RWPE2 (cell line): ENCODE measurements at regions not wholly inside any gene's neighbourhood (a gene's known extent, or its start where the extent isn't known, plus 50 kb on each side); places are given as distances from the start of the nearest gene placed in this dataset.
"Not testable (repeated sequence)": the region's sequence is repeated elsewhere in the genome, so short reads cannot be mapped to it uniquely, and the experiment has no call there.

ENCODE experiments used
- ATAC-seq: fragments of 200-7000 bp; cut with Tn5 transposase; 3 replicates; pipeline ENCODE4 v1.9.1; 2021; ENCODE audit warnings: low read depth
- DNase-seq: peaks from one replicate; pipeline ENCODE4 v3.0.0-alpha.2; 2020; ENCODE audit warnings: low spot score
- H3K27ac ChIP-seq: fragments of 450-650 bp; 2 replicates; pipeline ENCODE4 v1.5.1; 2017; ENCODE audit warnings: mild to moderate bottlenecking; ENCODE audit not compliant: poor library complexity, severe bottlenecking
- H3K27me3 ChIP-seq: fragments of 250-450 bp; sonication (Bioruptor Pico); 2 replicates; pipeline ENCODE4 v1.5.1; 2021; ENCODE audit warnings: mild to moderate bottlenecking, moderate library complexity; ENCODE audit not compliant: insufficient read depth, poor library complexity, severe bottlenecking
- H3K36me3 ChIP-seq: fragments of 250-450 bp; sonication (Bioruptor Pico); 2 replicates; pipeline ENCODE4 v1.5.1; 2020; ENCODE audit warnings: low read depth, mild to moderate bottlenecking, moderate library complexity
- H3K4me1 ChIP-seq: fragments of 250-450 bp; sonication (Bioruptor Pico); 2 replicates; pipeline ENCODE4 v1.5.1; 2021; ENCODE audit warnings: mild to moderate bottlenecking, moderate library complexity; ENCODE audit not compliant: insufficient read depth, poor library complexity, severe bottlenecking
- H3K4me3 ChIP-seq: fragments of 250-450 bp; sonication (Bioruptor Pico); 2 replicates; pipeline ENCODE4 v1.5.1; 2021; ENCODE audit warnings: mild to moderate bottlenecking, moderate library complexity; ENCODE audit not compliant: severe bottlenecking
- H3K9me3 ChIP-seq: fragments of 250-450 bp; sonication (Bioruptor Pico); 2 replicates; pipeline ENCODE4 v1.5.1; 2021; ENCODE audit warnings: mild to moderate bottlenecking, moderate library complexity; ENCODE audit not compliant: severe bottlenecking
- TF ChIP-seq, protein P1 (sequence below): fragments of 450-650 bp; IDR thresholded peaks from one replicate; pipeline ENCODE4 v1.5.1; 2017; ENCODE audit warnings: mild to moderate bottlenecking, moderate library complexity; ENCODE audit not compliant: poor library complexity, severe bottlenecking

GRCh38 chr7:110421490-110422241, 669.3 kb upstream of the LRRN3 start:
- H3K4me1 ChIP-seq, result no peaks in the 10 kb centered on the region
- H3K4me3 ChIP-seq, result no peak overlapping the region
- no peaks in the 10 kb centered on the region for H3K36me3 ChIP-seq
- no peak overlapping the region for H3K27ac ChIP-seq
- no peaks in the 10 kb centered on the region for H3K9me3 ChIP-seq
- ATAC-seq (no peak), DNase-seq (no peak)
- H3K27me3 ChIP-seq, result no peaks in the 10 kb centered on the region
- TF ChIP-seq, protein P1, sequence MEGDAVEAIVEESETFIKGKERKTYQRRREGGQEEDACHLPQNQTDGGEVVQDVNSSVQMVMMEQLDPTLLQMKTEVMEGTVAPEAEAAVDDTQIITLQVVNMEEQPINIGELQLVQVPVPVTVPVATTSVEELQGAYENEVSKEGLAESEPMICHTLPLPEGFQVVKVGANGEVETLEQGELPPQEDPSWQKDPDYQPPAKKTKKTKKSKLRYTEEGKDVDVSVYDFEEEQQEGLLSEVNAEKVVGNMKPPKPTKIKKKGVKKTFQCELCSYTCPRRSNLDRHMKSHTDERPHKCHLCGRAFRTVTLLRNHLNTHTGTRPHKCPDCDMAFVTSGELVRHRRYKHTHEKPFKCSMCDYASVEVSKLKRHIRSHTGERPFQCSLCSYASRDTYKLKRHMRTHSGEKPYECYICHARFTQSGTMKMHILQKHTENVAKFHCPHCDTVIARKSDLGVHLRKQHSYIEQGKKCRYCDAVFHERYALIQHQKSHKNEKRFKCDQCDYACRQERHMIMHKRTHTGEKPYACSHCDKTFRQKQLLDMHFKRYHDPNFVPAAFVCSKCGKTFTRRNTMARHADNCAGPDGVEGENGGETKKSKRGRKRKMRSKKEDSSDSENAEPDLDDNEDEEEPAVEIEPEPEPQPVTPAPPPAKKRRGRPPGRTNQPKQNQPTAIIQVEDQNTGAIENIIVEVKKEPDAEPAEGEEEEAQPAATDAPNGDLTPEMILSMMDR, result no peak

- Histone ChIP-seq H3K27ac (no peak overlapping the region), H3K4me1 (no peaks in the 10 kb centered on the region), H3K9me3 (no peaks in the 10 kb centered on the region), H3K27me3 (no peaks in the 10 kb centered on the region), H3K4me3 (no peak overlapping the region), H3K36me3 (no peaks in the 10 kb centered on the region)
- no peak for ATAC-seq
- no peak for DNase-seq
- TF ChIP-seq, protein P1, result no peak
Observed at GRCh38 chr7:110432061-110432553, 658.8 kb upstream of the LRRN3 start.

- H3K36me3 ChIP-seq, H3K9me3 ChIP-seq, H3K27ac ChIP-seq, H3K4me1 ChIP-seq, H3K4me3 ChIP-seq, H3K27me3 ChIP-seq, ATAC-seq, DNase-seq: not testable (repeated sequence)
Observed at GRCh38 chr7:110438926-110439325, 652.0 kb upstream of the LRRN3 start.

GRCh38 chr7:110442381-110442837, 648.5 kb upstream of the LRRN3 start:
- no peaks in the 10 kb centered on the region for H3K4me1 ChIP-seq
- no peak overlapping the region for H3K4me3 ChIP-seq
- no peak overlapping the region for H3K27ac ChIP-seq
- TF ChIP-seq, protein P1, result peak; percentile 69
- DNase-seq (no peak), ATAC-seq (peak; percentile 73; the same call in 1 of the 3 replicates)
- no peaks in the 10 kb centered on the region for H3K9me3 ChIP-seq
- no peaks in the 10 kb centered on the region for H3K27me3 ChIP-seq
- H3K36me3 ChIP-seq, result no peaks in the 10 kb centered on the region

DNA sequence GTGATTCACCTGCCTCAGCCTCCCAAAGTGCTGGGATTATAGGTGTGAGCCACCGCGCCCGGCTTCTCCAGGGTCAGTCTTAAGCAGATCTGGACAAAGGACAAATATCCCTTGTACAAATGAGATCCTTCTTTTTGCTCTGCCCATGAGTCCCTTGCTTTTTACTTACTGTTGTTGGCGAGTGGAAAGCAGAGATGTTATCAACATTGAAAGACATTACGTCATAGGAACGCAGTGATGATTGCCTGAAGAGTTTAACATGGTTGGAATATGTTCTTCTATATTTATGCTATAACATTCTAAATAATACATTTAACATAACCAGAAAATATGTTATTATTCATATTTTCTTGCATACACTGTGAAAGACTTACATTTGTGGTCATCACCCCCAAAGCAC, 644.3 kb upstream of the LRRN3 start:
- H3K27ac ChIP-seq, result no peak overlapping the region
- H3K4me3 ChIP-seq, result no peak overlapping the region
- H3K36me3 ChIP-seq, result no peaks in the 10 kb centered on the region
- TF ChIP-seq, protein P1, result no peak
- ATAC-seq (no peak), DNase-seq (no peak)
- no peaks in the 10 kb centered on the region for H3K27me3 ChIP-seq
- no peaks in the 10 kb centered on the region for H3K4me1 ChIP-seq
- H3K9me3 ChIP-seq, result no peaks in the 10 kb centered on the region
